ENCODE measurements at regions not wholly inside any gene's neighbourhood (a gene's known extent, or its start where the extent isn't known, plus 50 kb on each side); places are given as distances from the start of the nearest gene placed in this dataset.
A peak's percentile ranks its signal among the peaks of the same experiment; 100 is the strongest.

DNA sequence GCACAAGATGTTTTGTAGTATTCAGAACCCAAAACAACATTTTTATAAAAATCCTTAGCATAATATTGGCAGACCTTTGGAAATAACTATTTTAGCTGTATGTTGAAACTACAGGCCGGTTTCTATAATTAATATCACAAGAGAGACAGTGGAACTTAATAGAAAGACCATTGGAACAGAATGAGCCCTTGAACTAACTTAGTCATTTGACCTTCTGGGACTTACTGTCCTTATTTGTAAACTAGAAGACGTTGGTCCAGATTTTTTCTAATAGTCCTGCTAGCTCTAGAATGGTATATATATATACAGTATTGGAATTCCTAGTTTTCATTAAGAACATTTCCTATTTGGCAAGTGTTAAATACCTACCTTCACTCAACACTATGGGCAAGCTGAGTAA lies 69.5 kb upstream of the ALDH1A1 start:
- no peak overlapping the region for H3K4me3 ChIP-seq (ENCODE audit: low read length, poor library complexity, severe bottlenecking)
- H3K9ac ChIP-seq (ENCODE audit: low read depth, low read length, poor library complexity, severe bottlenecking), result no peak overlapping the region
- no peak overlapping the region for H3K4me2 ChIP-seq (ENCODE audit: low read depth, low read length, poor library complexity, severe bottlenecking)
- 0 out of 2 replicates have a peak overlapping the region, but pooled peaks have one; percentile 2 for H2AFZ ChIP-seq (ENCODE audit: low read length)
- H3F3A ChIP-seq (ENCODE audit: low read depth), result no peaks in the 10 kb centered on the region
- H3K27me3 ChIP-seq (ENCODE audit: insufficient read depth, low read length, poor library complexity, severe bottlenecking), result no peaks in the 10 kb centered on the region
- peaks cover 10% of the 10 kb centered on the region for H3K4me1 ChIP-seq (ENCODE audit: insufficient read depth, low read length, poor library complexity, severe bottlenecking)
- H4K20me1 ChIP-seq (ENCODE audit: insufficient read depth, low read length, poor library complexity, severe bottlenecking), result no peaks in the 10 kb centered on the region
- H3K36me3 ChIP-seq (ENCODE audit: insufficient read depth, low read length), result no peaks in the 10 kb centered on the region
- TF ChIP-seq, protein P1, sequence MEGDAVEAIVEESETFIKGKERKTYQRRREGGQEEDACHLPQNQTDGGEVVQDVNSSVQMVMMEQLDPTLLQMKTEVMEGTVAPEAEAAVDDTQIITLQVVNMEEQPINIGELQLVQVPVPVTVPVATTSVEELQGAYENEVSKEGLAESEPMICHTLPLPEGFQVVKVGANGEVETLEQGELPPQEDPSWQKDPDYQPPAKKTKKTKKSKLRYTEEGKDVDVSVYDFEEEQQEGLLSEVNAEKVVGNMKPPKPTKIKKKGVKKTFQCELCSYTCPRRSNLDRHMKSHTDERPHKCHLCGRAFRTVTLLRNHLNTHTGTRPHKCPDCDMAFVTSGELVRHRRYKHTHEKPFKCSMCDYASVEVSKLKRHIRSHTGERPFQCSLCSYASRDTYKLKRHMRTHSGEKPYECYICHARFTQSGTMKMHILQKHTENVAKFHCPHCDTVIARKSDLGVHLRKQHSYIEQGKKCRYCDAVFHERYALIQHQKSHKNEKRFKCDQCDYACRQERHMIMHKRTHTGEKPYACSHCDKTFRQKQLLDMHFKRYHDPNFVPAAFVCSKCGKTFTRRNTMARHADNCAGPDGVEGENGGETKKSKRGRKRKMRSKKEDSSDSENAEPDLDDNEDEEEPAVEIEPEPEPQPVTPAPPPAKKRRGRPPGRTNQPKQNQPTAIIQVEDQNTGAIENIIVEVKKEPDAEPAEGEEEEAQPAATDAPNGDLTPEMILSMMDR (conservative IDR thresholded peaks at IDR 0.05; ENCODE audit: low read length), result no peak
- no peak for TF ChIP-seq EZH2phosphoT487 (IDR thresholded peaks at IDR 0.05; ENCODE audit: borderline replicate concordance)
- peaks cover 6% of the 10 kb centered on the region for H3K9me3 ChIP-seq (ENCODE audit: insufficient read depth, low read depth, low read length)
- no peaks in the 10 kb centered on the region for H3K79me2 ChIP-seq (ENCODE audit: insufficient read depth, low read length)
- no peaks in the 10 kb centered on the region for H3K9me2 ChIP-seq (replicated peaks; ENCODE audit: low read depth, low read length)

DNA sequence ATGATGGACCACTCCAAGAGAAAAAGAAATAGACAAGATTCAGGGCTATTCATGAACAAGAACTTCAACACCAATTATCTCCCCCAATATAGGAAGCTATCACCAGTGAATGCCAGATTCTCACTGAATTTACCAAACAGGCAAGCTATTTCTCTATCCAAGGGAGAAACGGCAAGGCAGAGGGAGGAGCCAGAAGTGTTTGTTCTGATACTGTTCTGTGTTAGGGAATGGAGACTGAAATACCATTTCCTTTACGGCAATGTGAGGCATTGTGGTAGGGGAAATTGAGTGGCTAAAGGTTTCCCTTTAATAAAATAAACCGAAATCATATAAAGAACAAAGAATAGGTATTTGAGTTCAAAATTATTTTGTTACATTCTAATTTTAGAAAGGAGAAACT lies 68.0 kb upstream of the ALDH1A1 start:
- H3K9me3 ChIP-seq (ENCODE audit: insufficient read depth, low read depth, low read length), result peaks cover 6% of the 10 kb centered on the region

DNA sequence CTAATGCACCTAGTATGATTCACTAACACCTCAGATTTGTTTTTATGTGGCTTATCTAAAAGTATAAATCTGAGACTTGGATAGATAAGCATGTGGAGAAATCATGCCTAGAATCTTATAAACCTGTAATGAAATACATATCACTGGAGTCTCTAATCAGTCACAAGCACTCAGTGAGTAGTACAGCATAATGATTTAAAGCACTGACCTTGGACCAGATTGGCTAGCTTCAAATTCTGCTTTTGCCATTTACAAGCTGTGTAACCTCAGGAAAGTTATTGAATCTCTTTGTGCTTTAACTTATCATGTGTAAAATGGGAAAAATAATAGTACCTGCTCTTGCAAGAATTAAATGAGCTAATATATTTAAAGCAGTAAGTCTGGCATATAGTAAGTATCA lies 61.2 kb upstream of the ALDH1A1 start:
- Histone ChIP-seq H3K79me2 (ENCODE audit: insufficient read depth, low read length) (no peaks in the 10 kb centered on the region), H3K27me3 (ENCODE audit: insufficient read depth, low read length, poor library complexity, severe bottlenecking) (no peaks in the 10 kb centered on the region), H3K9ac (ENCODE audit: low read depth, low read length, poor library complexity, severe bottlenecking) (no peak overlapping the region), H3K36me3 (ENCODE audit: insufficient read depth, low read length) (no peaks in the 10 kb centered on the region), H3K9me3 (ENCODE audit: insufficient read depth, low read depth, low read length) (peaks cover 6% of the 10 kb centered on the region), H2AFZ (ENCODE audit: low read length) (no peak overlapping the region), H3K9me2 (replicated peaks; ENCODE audit: low read depth, low read length) (no peaks in the 10 kb centered on the region), H3K4me3 (ENCODE audit: low read length, poor library complexity, severe bottlenecking) (no peak overlapping the region), H3F3A (ENCODE audit: low read depth) (no peaks in the 10 kb centered on the region), H4K20me1 (ENCODE audit: insufficient read depth, low read length, poor library complexity, severe bottlenecking) (no peaks in the 10 kb centered on the region), H3K4me2 (ENCODE audit: low read depth, low read length, poor library complexity, severe bottlenecking) (no peak overlapping the region), H3K4me1 (ENCODE audit: insufficient read depth, low read length, poor library complexity, severe bottlenecking) (peaks cover 18% of the 10 kb centered on the region)
- TF ChIP-seq, protein P1 (conservative IDR thresholded peaks at IDR 0.05; ENCODE audit: low read length), result no peak
- TF ChIP-seq EZH2phosphoT487 (IDR thresholded peaks at IDR 0.05; ENCODE audit: borderline replicate concordance), result no peak

More for the DNA sequence above, 68.0 kb upstream of the ALDH1A1 start:
- Histone ChIP-seq H3K4me1 (ENCODE audit: insufficient read depth, low read length, poor library complexity, severe bottlenecking) (peaks cover 10% of the 10 kb centered on the region), H3K4me2 (ENCODE audit: low read depth, low read length, poor library complexity, severe bottlenecking) (no peak overlapping the region), H3K4me3 (ENCODE audit: low read length, poor library complexity, severe bottlenecking) (no peak overlapping the region), H3K9ac (ENCODE audit: low read depth, low read length, poor library complexity, severe bottlenecking) (no peak overlapping the region), H3F3A (ENCODE audit: low read depth) (no peaks in the 10 kb centered on the region), H4K20me1 (ENCODE audit: insufficient read depth, low read length, poor library complexity, severe bottlenecking) (no peaks in the 10 kb centered on the region), H3K36me3 (ENCODE audit: insufficient read depth, low read length) (no peaks in the 10 kb centered on the region), H3K9me2 (replicated peaks; ENCODE audit: low read depth, low read length) (no peaks in the 10 kb centered on the region), H3K79me2 (ENCODE audit: insufficient read depth, low read length) (no peaks in the 10 kb centered on the region), H2AFZ (ENCODE audit: low read length) (peak overlapping the region; percentile 62), H3K27me3 (ENCODE audit: insufficient read depth, low read length, poor library complexity, severe bottlenecking) (no peaks in the 10 kb centered on the region)
- no peak for TF ChIP-seq EZH2phosphoT487 (IDR thresholded peaks at IDR 0.05; ENCODE audit: borderline replicate concordance)

DNA sequence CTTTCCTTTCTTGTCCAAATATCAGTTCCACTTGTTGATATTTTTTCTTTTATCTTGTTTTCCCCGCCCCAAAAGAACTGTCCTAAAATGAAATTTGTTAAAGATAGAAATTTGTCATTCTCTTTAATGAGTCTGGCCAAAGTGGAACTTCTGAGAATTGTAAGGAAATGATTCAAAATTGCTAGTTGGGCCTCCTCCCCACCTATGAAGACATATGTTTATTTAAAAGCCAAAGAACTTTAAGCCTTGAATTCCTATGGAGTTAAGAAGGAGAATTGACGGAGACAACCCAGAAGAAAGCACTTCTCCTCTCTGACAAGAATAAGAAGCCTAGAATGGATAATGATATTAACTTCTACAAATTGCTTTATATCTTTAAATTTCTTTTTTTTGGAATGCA lies 59.1 kb upstream of the ALDH1A1 start:
- peak overlapping the region; percentile 4; the same call in 1 of the 2 replicates for H2AFZ ChIP-seq (ENCODE audit: low read length)
- no peaks in the 10 kb centered on the region for H3K36me3 ChIP-seq (ENCODE audit: insufficient read depth, low read length)
- H3F3A ChIP-seq (ENCODE audit: low read depth), result 0 out of 2 replicates have a peak, but pooled peaks cover 2% of the 10 kb centered on the region
- no peaks in the 10 kb centered on the region for H3K27me3 ChIP-seq (ENCODE audit: insufficient read depth, low read length, poor library complexity, severe bottlenecking)
- no peaks in the 10 kb centered on the region for H3K9me3 ChIP-seq (ENCODE audit: insufficient read depth, low read depth, low read length)
- H3K4me2 ChIP-seq (ENCODE audit: low read depth, low read length, poor library complexity, severe bottlenecking), result no peak overlapping the region
- no peaks in the 10 kb centered on the region for H4K20me1 ChIP-seq (ENCODE audit: insufficient read depth, low read length, poor library complexity, severe bottlenecking)
- H3K9me2 ChIP-seq (replicated peaks; ENCODE audit: low read depth, low read length), result no peaks in the 10 kb centered on the region
- no peak overlapping the region for H3K4me3 ChIP-seq (ENCODE audit: low read length, poor library complexity, severe bottlenecking)
- no peaks in the 10 kb centered on the region for H3K79me2 ChIP-seq (ENCODE audit: insufficient read depth, low read length)
- H3K4me1 ChIP-seq (ENCODE audit: insufficient read depth, low read length, poor library complexity, severe bottlenecking), result peaks cover 36% of the 10 kb centered on the region
- H3K9ac ChIP-seq (ENCODE audit: low read depth, low read length, poor library complexity, severe bottlenecking), result no peak overlapping the region
- TF ChIP-seq EZH2phosphoT487 (IDR thresholded peaks at IDR 0.05; ENCODE audit: borderline replicate concordance), result no peak
- TF ChIP-seq, protein P1 (conservative IDR thresholded peaks at IDR 0.05; ENCODE audit: low read length), result no peak

Data from Loucy (cell line).